AG04449 (cell line): ENCODE measurements at regions not wholly inside any gene's neighbourhood (a gene's known extent, or its start where the extent isn't known, plus 50 kb on each side); places are given as distances from the start of the nearest gene placed in this dataset.

Source experiments
- CTCF ChIA-PET: fragments of 350-600 bp; formaldehyde crosslinking; extraction: SDS; loops from one replicate; lab custom pipeline; 2021; ENCODE audit warnings: antibody characterized with exemption; lab: Yijun Ruan, JAX
- POLR2A ChIA-PET: fragments of 400-600, 350-600 bp; formaldehyde crosslinking; extraction: SDS; loops from one replicate; lab custom pipeline; 2020; ENCODE audit warnings: antibody characterized with exemption, inconsistent platforms; lab: Yijun Ruan, JAX
- DNase-seq: peaks from one replicate; pipeline ENCODE4 v3.0.0-alpha.2; 2010; ENCODE audit warnings: low read depth, low spot score
- H3K4me3 ChIP-seq: 2 replicates; pipeline ENCODE4 v1.5.1; 2011; ENCODE audit warnings: low read depth, mild to moderate bottlenecking, control low read depth, low read length
- TF ChIP-seq, protein P1 (sequence below): IDR thresholded peaks from one replicate; pipeline ENCODE4 v1.5.1; 2011; ENCODE audit warnings: mild to moderate bottlenecking, moderate library complexity, low read length, control low read depth, inconsistent platforms; ENCODE audit not compliant: insufficient read depth; ENCODE audit errors: missing control alignments

GRCh38 chr5:34502581-34502980 is 153.5 kb upstream of the RAI14 start:
- DNase-seq, result no peak
- TF ChIP-seq, protein P1, sequence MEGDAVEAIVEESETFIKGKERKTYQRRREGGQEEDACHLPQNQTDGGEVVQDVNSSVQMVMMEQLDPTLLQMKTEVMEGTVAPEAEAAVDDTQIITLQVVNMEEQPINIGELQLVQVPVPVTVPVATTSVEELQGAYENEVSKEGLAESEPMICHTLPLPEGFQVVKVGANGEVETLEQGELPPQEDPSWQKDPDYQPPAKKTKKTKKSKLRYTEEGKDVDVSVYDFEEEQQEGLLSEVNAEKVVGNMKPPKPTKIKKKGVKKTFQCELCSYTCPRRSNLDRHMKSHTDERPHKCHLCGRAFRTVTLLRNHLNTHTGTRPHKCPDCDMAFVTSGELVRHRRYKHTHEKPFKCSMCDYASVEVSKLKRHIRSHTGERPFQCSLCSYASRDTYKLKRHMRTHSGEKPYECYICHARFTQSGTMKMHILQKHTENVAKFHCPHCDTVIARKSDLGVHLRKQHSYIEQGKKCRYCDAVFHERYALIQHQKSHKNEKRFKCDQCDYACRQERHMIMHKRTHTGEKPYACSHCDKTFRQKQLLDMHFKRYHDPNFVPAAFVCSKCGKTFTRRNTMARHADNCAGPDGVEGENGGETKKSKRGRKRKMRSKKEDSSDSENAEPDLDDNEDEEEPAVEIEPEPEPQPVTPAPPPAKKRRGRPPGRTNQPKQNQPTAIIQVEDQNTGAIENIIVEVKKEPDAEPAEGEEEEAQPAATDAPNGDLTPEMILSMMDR, result no peak
- H3K4me3 ChIP-seq, result no peak overlapping the region
- POLR2A ChIA-PET, result no interaction called here
- CTCF ChIA-PET, result interaction anchor here (1.6 kb wide), 1 partner anchor 395 kb away, joined by 4 read pairs; no protein-coding TSS in a partner anchor

GRCh38 chr5:34503379-34504253 is 152.5 kb upstream of the RAI14 start:
- no peak overlapping the region for H3K4me3 ChIP-seq
- DNase-seq, result no peak
- TF ChIP-seq, protein P1, result no peak
- ChIA-PET CTCF (interaction anchor here (0.8 to 2.3 kb wide), 4 partner anchors 11 to 394 kb away, joined by 3 to 9 read pairs (median 4); no protein-coding TSS in a partner anchor), POLR2A (no interaction called here)

- POLR2A ChIA-PET, result no interaction called here
- TF ChIP-seq, protein P1, result no peak
- CTCF ChIA-PET, result interaction anchor here (1.3 to 2.3 kb wide), 3 partner anchors 14 to 19 kb away, joined by 3 to 9 read pairs (median 6); no protein-coding TSS in a partner anchor
- no peak overlapping the region for H3K4me3 ChIP-seq
- no peak for DNase-seq
Measured at GRCh38 chr5:34504967-34505366, 151.2 kb upstream of the RAI14 start.

GRCh38 chr5:34505731-34506130 is 150.4 kb upstream of the RAI14 start:
- no peak overlapping the region for H3K4me3 ChIP-seq
- ChIA-PET CTCF (interaction anchor here (0.8 to 1.4 kb wide), 3 partner anchors 15 to 209 kb away, joined by 3 to 6 read pairs (median 3); no protein-coding TSS in a partner anchor), POLR2A (no interaction called here)
- DNase-seq, result no peak
- TF ChIP-seq, protein P1, result no peak

DNA sequence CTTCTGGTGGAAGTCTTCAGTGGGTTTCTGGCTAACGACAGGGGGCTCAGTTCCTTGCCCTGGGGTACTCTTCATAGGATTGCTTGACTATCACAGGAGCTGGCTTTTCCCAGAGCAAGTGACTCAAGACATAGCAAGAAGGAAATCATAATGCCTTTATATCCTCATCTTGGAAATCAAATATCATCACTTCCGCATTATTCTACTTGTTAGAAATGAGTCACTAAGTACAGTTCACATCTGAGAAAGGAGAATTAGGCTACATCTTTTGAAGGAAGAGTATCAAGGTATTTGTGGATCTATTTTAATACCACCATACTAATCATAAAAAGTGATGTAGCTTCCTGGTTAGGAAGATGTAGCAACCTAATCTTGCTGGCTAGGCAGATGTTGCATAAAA is 148.2 kb upstream of the RAI14 start:
- ChIA-PET POLR2A (no interaction called here), CTCF (interaction anchor here (1.0 to 1.7 kb wide), 3 partner anchors 9 to 391 kb away, joined by 3 to 4 read pairs (median 4); no protein-coding TSS in a partner anchor)
- no peak for DNase-seq
- H3K4me3 ChIP-seq, result no peak overlapping the region
- TF ChIP-seq, protein P1, result no peak

- TF ChIP-seq, protein P1, result no peak
- POLR2A ChIA-PET, result no interaction called here
- DNase-seq, result no peak
- CTCF ChIA-PET, result interaction anchor here (1.7 kb wide), 1 partner anchor 14 kb away, joined by 4 read pairs; no protein-coding TSS in a partner anchor
- H3K4me3 ChIP-seq, result no peak overlapping the region
Measured at GRCh38 chr5:34509392-34509791, 146.7 kb upstream of the RAI14 start.
